SK-N-SH treated with all-trans-retinoic acid at 6 μM for 48 hours (cell line): ENCODE measurements at regions not wholly inside any gene's neighbourhood (a gene's known extent, or its start where the extent isn't known, plus 50 kb on each side); places are given as distances from the start of the nearest gene placed in this dataset.

ENCODE experiments used
- ATAC-seq: fragments of 200-7000 bp; cut with Tn5 transposase; 3 replicates; pipeline ENCODE4 v1.9.1; 2020; ENCODE audit warnings: mild to moderate bottlenecking, moderate library complexity
- ARNTL ChIP-seq: fragments of 450-650 bp; formaldehyde crosslinking; IDR thresholded peaks from 2 replicates; pipeline ENCODE4 v1.5.0; 2020; ENCODE audit warnings: low read depth, mild to moderate bottlenecking, moderate library complexity, borderline replicate concordance
- BACH2 ChIP-seq: fragments of 250-450 bp; sonication (Bioruptor Pico); IDR thresholded peaks from 2 replicates; pipeline ENCODE4 v1.9.0; 2021; ENCODE audit warnings: mild to moderate bottlenecking, borderline replicate concordance
- CSDC2 ChIP-seq: fragments of 250-450 bp; sonication (Bioruptor Pico); IDR thresholded peaks from 2 replicates; pipeline ENCODE4 v1.5.0; 2020; ENCODE audit warnings: mild to moderate bottlenecking, moderate library complexity
- ESRRG ChIP-seq: fragments of 250-450 bp; sonication (Bioruptor Pico); IDR thresholded peaks from 2 replicates; pipeline ENCODE4 v1.6.1; 2021; ENCODE audit warnings: mild to moderate bottlenecking
- ISL1 ChIP-seq: fragments of 250-450 bp; sonication (Bioruptor Pico); IDR thresholded peaks from 2 replicates; pipeline ENCODE4 v2.1.2; 2022; ENCODE audit warnings: mild to moderate bottlenecking, moderate library complexity
- OSR1 ChIP-seq: fragments of 250-450 bp; sonication (Bioruptor Pico); IDR thresholded peaks from 2 replicates; pipeline ENCODE4 v1.8.0; 2022; ENCODE audit warnings: moderate library complexity, mild to moderate bottlenecking, inconsistent platforms
- PPARA ChIP-seq: fragments of 250-450 bp; sonication (Bioruptor Pico); IDR thresholded peaks from 2 replicates; pipeline ENCODE4 v1.5.0; 2020; ENCODE audit warnings: mild to moderate bottlenecking, borderline replicate concordance
- SNAI2 ChIP-seq: fragments of 250-450 bp; sonication (Bioruptor Pico); IDR thresholded peaks from 2 replicates; pipeline ENCODE4 v1.5.0; 2020; ENCODE audit warnings: mild to moderate bottlenecking, moderate library complexity
- TCF4 ChIP-seq: fragments of 250-450 bp; sonication (Bioruptor Pico); IDR thresholded peaks from 2 replicates; pipeline ENCODE4 v1.8.0; 2021; ENCODE audit warnings: mild to moderate bottlenecking, moderate library complexity, borderline replicate concordance
- TOX ChIP-seq: fragments of 250-450 bp; sonication (Bioruptor Pico); IDR thresholded peaks from 2 replicates; pipeline ENCODE4 v1.8.0; 2021; ENCODE audit warnings: mild to moderate bottlenecking, moderate library complexity, borderline replicate concordance
- ZC3H10 ChIP-seq: fragments of 250-450 bp; sonication (Bioruptor Pico); IDR thresholded peaks from 2 replicates; pipeline ENCODE4 v1.5.1; 2021; ENCODE audit warnings: mild to moderate bottlenecking, moderate library complexity
- ZFP3 ChIP-seq: fragments of 250-450 bp; sonication (Bioruptor Pico); IDR thresholded peaks from 2 replicates; pipeline ENCODE4 v1.5.0; 2020; ENCODE audit warnings: mild to moderate bottlenecking, moderate library complexity
- ZNF565 ChIP-seq: fragments of 450-650 bp; formaldehyde crosslinking; conservative IDR thresholded peaks from 2 replicates; pipeline ENCODE4 v1.5.0; 2020; ENCODE audit warnings: low read depth, mild to moderate bottlenecking, moderate library complexity
- ZNF70 ChIP-seq: fragments of 450-650 bp; formaldehyde crosslinking; IDR thresholded peaks from 2 replicates; pipeline ENCODE4 v1.5.0; 2020; ENCODE audit warnings: mild to moderate bottlenecking, moderate library complexity
- ZNF8 ChIP-seq: fragments of 450-650 bp; formaldehyde crosslinking; IDR thresholded peaks from 2 replicates; pipeline ENCODE4 v1.5.0; 2020; ENCODE audit warnings: mild to moderate bottlenecking, moderate library complexity
- TF ChIP-seq, protein P1 (sequence below): fragments of 250-450 bp; sonication (Bioruptor Pico); IDR thresholded peaks from 2 replicates; pipeline ENCODE4 v1.5.0; 2020; ENCODE audit warnings: mild to moderate bottlenecking, moderate library complexity
- TF ChIP-seq, protein P2 (sequence below): fragments of 250-450 bp; sonication (Bioruptor Pico); IDR thresholded peaks from 2 replicates; pipeline ENCODE4 v1.8.0; 2021; ENCODE audit warnings: low read depth, mild to moderate bottlenecking, moderate library complexity, borderline replicate concordance
- TF ChIP-seq, protein P3 (sequence below): fragments of 250-450 bp; sonication (Bioruptor Pico); IDR thresholded peaks from 2 replicates; pipeline ENCODE4 v1.5.1; 2021; ENCODE audit warnings: mild to moderate bottlenecking, moderate library complexity
- TF ChIP-seq, protein P4 (sequence below): fragments of 250-450 bp; sonication (Bioruptor Pico); IDR thresholded peaks from 2 replicates; pipeline ENCODE4 v1.8.0; 2020; ENCODE audit warnings: mild to moderate bottlenecking, moderate library complexity, borderline replicate concordance
- TF ChIP-seq, protein P5 (sequence below): fragments of 250-450 bp; sonication (Bioruptor Pico); IDR thresholded peaks from 2 replicates; pipeline ENCODE4 v1.5.1; 2020; ENCODE audit warnings: low read depth, mild to moderate bottlenecking, moderate library complexity

DNA sequence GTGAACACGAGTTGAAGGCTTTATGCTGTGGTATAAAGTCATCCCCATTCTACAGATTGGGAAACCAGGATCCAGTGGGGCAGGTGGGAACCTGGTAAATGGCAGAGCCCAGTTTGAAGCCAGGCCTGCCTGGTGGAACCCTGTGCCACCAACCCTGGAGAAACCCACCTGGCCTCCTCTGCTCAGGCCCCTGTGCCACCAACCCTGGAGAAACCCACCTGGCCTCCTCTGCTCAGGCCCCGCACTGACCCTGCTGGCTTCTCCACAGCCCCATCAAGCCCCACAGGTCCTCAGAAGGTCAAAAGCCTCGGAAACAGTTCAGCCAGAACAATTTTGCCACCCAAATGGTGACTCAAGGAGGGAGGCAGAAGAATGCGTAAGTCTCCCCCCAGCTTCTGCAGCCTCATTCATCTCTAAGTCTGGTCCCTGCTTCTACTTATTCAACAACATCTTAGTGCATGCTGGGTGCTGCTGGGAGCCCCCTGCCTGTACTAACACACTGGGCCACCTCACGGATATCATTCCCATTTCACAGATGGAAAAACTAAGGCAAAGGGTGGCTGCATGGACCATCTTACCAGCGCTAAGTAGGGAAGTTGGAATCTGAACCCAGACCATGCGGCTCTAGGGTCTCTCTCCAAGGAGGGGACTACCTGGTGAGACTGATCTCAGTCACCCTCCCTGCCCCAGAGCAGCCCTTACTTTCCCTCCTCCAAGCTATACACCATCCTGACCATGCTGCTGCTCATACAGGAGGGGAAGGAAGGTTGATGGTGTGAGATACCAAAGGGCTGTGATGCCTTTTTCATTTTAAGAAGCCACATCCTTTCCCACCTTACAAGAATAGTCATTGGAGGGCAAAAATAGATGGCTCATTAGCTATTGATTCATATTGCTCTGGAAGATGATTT is 93.7 kb upstream of the ID2 start (continued):
- no peak for TF ChIP-seq ISL1 (CRISPR knock-in tag)
- no peak for TF ChIP-seq ZNF8 (CRISPR knock-in tag)
- TF ChIP-seq, all 23 proteins: peak for 0

DNA sequence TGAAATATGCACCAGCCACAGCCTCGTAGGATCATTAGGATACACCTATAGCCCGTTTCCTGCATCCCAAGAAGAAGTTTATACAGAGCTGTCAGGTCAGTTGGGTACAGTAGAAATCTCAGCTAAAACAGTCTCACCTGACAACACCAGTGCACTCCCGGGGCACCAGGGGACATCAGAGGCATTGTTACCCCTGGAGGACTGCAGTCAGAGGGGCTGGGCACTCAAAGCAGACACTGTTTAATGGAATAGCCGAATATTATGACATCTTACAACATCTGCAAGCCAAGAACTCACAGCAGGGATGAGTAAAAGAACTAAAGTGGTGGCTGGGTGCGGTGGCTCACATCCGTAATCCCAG is 93.0 kb upstream of the ID2 start:
- no peak for ATAC-seq
- TF ChIP-seq, protein P1, sequence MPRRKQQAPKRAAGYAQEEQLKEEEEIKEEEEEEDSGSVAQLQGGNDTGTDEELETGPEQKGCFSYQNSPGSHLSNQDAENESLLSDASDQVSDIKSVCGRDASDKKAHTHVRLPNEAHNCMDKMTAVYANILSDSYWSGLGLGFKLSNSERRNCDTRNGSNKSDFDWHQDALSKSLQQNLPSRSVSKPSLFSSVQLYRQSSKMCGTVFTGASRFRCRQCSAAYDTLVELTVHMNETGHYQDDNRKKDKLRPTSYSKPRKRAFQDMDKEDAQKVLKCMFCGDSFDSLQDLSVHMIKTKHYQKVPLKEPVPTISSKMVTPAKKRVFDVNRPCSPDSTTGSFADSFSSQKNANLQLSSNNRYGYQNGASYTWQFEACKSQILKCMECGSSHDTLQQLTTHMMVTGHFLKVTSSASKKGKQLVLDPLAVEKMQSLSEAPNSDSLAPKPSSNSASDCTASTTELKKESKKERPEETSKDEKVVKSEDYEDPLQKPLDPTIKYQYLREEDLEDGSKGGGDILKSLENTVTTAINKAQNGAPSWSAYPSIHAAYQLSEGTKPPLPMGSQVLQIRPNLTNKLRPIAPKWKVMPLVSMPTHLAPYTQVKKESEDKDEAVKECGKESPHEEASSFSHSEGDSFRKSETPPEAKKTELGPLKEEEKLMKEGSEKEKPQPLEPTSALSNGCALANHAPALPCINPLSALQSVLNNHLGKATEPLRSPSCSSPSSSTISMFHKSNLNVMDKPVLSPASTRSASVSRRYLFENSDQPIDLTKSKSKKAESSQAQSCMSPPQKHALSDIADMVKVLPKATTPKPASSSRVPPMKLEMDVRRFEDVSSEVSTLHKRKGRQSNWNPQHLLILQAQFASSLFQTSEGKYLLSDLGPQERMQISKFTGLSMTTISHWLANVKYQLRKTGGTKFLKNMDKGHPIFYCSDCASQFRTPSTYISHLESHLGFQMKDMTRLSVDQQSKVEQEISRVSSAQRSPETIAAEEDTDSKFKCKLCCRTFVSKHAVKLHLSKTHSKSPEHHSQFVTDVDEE (CRISPR knock-in tag): no peak

DNA sequence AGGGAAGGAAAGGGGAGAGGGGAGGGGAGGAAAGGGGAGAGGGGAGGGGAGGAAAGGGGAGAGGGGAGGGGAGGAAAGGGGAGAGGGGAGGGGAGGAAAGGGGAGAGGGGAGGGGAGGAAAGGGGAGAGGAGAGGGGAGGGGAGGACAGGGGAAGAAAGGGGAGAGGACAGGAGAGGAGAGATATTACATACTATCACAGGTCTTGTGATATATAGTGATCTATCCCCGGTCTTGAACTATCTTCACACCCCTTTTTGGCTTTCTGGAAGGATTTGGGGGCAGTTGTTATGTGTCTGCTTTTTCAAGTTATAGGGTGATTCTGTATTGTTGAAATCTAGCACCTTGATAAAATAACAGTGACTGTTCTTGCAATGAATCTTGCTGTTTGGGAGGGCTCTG is 92.1 kb upstream of the ID2 start:
- ATAC-seq: no peak
- TF ChIP-seq ESRRG (CRISPR knock-in tag) (no peak), TOX (CRISPR knock-in tag) (no peak), ZNF70 (no peak), SNAI2 (CRISPR knock-in tag) (no peak), TCF4 (CRISPR knock-in tag) (no peak), ARNTL (CRISPR knock-in tag) (no peak), BACH2 (CRISPR knock-in tag) (no peak)
- TF ChIP-seq, protein P2, sequence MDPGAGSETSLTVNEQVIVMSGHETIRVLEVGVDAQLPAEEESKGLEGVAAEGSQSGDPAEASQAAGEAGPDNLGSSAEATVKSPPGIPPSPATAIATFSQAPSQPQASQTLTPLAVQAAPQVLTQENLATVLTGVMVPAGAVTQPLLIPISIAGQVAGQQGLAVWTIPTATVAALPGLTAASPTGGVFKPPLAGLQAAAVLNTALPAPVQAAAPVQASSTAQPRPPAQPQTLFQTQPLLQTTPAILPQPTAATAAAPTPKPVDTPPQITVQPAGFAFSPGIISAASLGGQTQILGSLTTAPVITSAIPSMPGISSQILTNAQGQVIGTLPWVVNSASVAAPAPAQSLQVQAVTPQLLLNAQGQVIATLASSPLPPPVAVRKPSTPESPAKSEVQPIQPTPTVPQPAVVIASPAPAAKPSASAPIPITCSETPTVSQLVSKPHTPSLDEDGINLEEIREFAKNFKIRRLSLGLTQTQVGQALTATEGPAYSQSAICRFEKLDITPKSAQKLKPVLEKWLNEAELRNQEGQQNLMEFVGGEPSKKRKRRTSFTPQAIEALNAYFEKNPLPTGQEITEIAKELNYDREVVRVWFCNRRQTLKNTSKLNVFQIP (CRISPR knock-in tag): no peak

DNA sequence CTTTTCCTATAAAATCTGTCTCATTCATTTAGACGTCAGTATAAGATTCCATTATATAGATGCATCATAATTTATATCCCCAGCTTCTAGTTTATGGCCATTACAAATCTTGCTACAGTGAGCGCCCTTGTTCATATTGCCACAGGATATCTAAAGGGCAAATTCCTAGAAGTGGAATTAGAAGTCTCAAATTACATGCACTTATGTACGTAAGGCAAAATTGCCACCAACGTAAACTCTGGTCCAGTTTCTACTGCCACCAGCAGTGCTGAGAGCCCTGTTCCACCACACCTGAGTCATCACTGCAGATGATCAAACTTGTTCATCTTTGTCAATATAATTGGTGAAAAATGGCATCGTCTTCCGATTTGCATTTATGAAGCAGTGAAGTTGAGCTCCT is 90.9 kb upstream of the ID2 start:
- no peak for TF ChIP-seq SNAI2 (CRISPR knock-in tag)
- no peak for TF ChIP-seq ZNF8 (CRISPR knock-in tag)
- TF ChIP-seq ZNF70: no peak
- TF ChIP-seq TOX (CRISPR knock-in tag): no peak
- TF ChIP-seq TCF4 (CRISPR knock-in tag): no peak
- TF ChIP-seq ZC3H10 (CRISPR knock-in tag): no peak
- TF ChIP-seq, protein P2 (CRISPR knock-in tag): no peak
- TF ChIP-seq PPARA (CRISPR knock-in tag): no peak
- no peak for TF ChIP-seq ZNF565 (CRISPR knock-in tag)
- no peak for TF ChIP-seq CSDC2 (CRISPR knock-in tag)
- no peak for TF ChIP-seq ARNTL (CRISPR knock-in tag)
- TF ChIP-seq, protein P3, sequence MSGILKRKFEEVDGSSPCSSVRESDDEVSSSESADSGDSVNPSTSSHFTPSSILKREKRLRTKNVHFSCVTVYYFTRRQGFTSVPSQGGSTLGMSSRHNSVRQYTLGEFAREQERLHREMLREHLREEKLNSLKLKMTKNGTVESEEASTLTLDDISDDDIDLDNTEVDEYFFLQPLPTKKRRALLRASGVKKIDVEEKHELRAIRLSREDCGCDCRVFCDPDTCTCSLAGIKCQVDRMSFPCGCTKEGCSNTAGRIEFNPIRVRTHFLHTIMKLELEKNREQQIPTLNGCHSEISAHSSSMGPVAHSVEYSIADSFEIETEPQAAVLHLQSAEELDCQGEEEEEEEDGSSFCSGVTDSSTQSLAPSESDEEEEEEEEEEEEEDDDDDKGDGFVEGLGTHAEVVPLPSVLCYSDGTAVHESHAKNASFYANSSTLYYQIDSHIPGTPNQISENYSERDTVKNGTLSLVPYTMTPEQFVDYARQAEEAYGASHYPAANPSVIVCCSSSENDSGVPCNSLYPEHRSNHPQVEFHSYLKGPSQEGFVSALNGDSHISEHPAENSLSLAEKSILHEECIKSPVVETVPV (CRISPR knock-in tag): no peak
- TF ChIP-seq ISL1 (CRISPR knock-in tag): no peak
- TF ChIP-seq ESRRG (CRISPR knock-in tag): no peak
- no peak for TF ChIP-seq OSR1
- TF ChIP-seq ZFP3 (CRISPR knock-in tag): no peak
- TF ChIP-seq, protein P4, sequence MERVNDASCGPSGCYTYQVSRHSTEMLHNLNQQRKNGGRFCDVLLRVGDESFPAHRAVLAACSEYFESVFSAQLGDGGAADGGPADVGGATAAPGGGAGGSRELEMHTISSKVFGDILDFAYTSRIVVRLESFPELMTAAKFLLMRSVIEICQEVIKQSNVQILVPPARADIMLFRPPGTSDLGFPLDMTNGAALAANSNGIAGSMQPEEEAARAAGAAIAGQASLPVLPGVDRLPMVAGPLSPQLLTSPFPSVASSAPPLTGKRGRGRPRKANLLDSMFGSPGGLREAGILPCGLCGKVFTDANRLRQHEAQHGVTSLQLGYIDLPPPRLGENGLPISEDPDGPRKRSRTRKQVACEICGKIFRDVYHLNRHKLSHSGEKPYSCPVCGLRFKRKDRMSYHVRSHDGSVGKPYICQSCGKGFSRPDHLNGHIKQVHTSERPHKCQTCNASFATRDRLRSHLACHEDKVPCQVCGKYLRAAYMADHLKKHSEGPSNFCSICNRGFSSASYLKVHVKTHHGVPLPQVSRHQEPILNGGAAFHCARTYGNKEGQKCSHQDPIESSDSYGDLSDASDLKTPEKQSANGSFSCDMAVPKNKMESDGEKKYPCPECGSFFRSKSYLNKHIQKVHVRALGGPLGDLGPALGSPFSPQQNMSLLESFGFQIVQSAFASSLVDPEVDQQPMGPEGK (CRISPR knock-in tag): no peak
- TF ChIP-seq, protein P5, sequence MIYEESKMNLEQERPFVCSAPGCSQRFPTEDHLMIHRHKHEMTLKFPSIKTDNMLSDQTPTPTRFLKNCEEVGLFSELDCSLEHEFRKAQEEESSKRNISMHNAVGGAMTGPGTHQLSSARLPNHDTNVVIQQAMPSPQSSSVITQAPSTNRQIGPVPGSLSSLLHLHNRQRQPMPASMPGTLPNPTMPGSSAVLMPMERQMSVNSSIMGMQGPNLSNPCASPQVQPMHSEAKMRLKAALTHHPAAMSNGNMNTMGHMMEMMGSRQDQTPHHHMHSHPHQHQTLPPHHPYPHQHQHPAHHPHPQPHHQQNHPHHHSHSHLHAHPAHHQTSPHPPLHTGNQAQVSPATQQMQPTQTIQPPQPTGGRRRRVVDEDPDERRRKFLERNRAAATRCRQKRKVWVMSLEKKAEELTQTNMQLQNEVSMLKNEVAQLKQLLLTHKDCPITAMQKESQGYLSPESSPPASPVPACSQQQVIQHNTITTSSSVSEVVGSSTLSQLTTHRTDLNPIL (CRISPR knock-in tag): no peak
- no peak for ATAC-seq
